ENCODE measurements at regions not wholly inside any gene's neighbourhood (a gene's known extent, or its start where the extent isn't known, plus 50 kb on each side); places are given as distances from the start of the nearest gene placed in this dataset.

GRCh38 chr1:221556435-221556834, 185.5 kb downstream of the DUSP10 start:
- peaks cover 15% of the 10 kb centered on the region for H3K4me1 ChIP-seq
- intact Hi-C loops (cut with DNase I), result no loop called here
- H3K9me3 ChIP-seq, result no peaks in the 10 kb centered on the region
- H3K36me3 ChIP-seq (replicated peaks in 1 of 2; ENCODE audit: insufficient read depth in 1 of 2, low read depth in 2 of 2), result no peaks in the 10 kb centered on the region
- ATAC-seq (no peak), DNase-seq (no peak)
- no peak overlapping the region for H3K27ac ChIP-seq
- TF ChIP-seq CTCF (IDR thresholded peaks at IDR 0.05) (no peak), POLR2A (IDR thresholded peaks at IDR 0.05) (no peak)
- no peak overlapping the region for H3K4me3 ChIP-seq
- H3K27me3 ChIP-seq, result no peaks in the 10 kb centered on the region

GRCh38 chr1:221557013-221557412, 184.9 kb downstream of the DUSP10 start:
- DNase-seq, result no peak
- no peak for ATAC-seq
- Histone ChIP-seq H3K36me3 (replicated peaks in 1 of 2; ENCODE audit: insufficient read depth in 1 of 2, low read depth in 2 of 2) (no peaks in the 10 kb centered on the region), H3K27ac (no peak overlapping the region), H3K9me3 (no peaks in the 10 kb centered on the region), H3K27me3 (no peaks in the 10 kb centered on the region), H3K4me1 (peaks cover 15% of the 10 kb centered on the region), H3K4me3 (no peak overlapping the region)
- intact Hi-C loops (cut with DNase I), result no loop called here
- TF ChIP-seq POLR2A (IDR thresholded peaks at IDR 0.05), result no peak
- TF ChIP-seq CTCF (IDR thresholded peaks at IDR 0.05), result no peak
- WGBS, 2 donors, result 65 to 83% methylated on average over 1 of the region's 1 CpG

- Histone ChIP-seq H3K4me1 (peaks cover 15% of the 10 kb centered on the region), H3K9me3 (no peaks in the 10 kb centered on the region), H3K27ac (no peak overlapping the region), H3K4me3 (no peak overlapping the region), H3K27me3 (no peaks in the 10 kb centered on the region), H3K36me3 (replicated peaks in 1 of 2; ENCODE audit: insufficient read depth in 1 of 2, low read depth in 2 of 2) (no peaks in the 10 kb centered on the region)
- ATAC-seq (no peak), DNase-seq (no peak)
- WGBS, 2 donors, result 66 to 79% methylated on average over 2 of the region's 2 CpGs
- TF ChIP-seq POLR2A (IDR thresholded peaks at IDR 0.05), result no peak
- intact Hi-C loops (cut with DNase I), result no loop called here
These were observed 183.5 kb downstream of the DUSP10 start for GRCh38 chr1:221558396-221558795.

GRCh38 chr1:221559911-221560310, 182.0 kb downstream of the DUSP10 start:
- TF ChIP-seq POLR2A (IDR thresholded peaks at IDR 0.05), result no peak
- TF ChIP-seq CTCF (IDR thresholded peaks at IDR 0.05), result no peak
- 76 to 77% methylated on average over 4 of the region's 4 CpGs for WGBS, 2 donors
- intact Hi-C loops (cut with DNase I), result no loop called here
- H3K27ac ChIP-seq, result no peak overlapping the region
- DNase-seq (no peak), ATAC-seq (no peak)
- no peaks in the 10 kb centered on the region for H3K9me3 ChIP-seq
- no peaks in the 10 kb centered on the region for H3K36me3 ChIP-seq (replicated peaks in 1 of 2; ENCODE audit: insufficient read depth in 1 of 2, low read depth in 2 of 2)
- peaks cover 15% of the 10 kb centered on the region for H3K4me1 ChIP-seq
- H3K27me3 ChIP-seq, result no peaks in the 10 kb centered on the region
- no peak overlapping the region for H3K4me3 ChIP-seq

GRCh38 chr1:221562542-221563475, 179.1 kb downstream of the DUSP10 start:
- Histone ChIP-seq H3K4me3 (no peak overlapping the region), H3K27ac (no peak overlapping the region), H3K4me1 (peaks cover 10% of the 10 kb centered on the region), H3K9me3 (no peaks in the 10 kb centered on the region), H3K36me3 (replicated peaks in 1 of 2; ENCODE audit: insufficient read depth in 1 of 2, low read depth in 2 of 2) (no peaks in the 10 kb centered on the region), H3K27me3 (no peaks in the 10 kb centered on the region)
- intact Hi-C loops (cut with DNase I), result no loop called here
- peak in 1 of 4 donors; percentile 12 for DNase-seq
- TF ChIP-seq POLR2A (IDR thresholded peaks at IDR 0.05) (no peak), CTCF (IDR thresholded peaks at IDR 0.05) (no peak)
- no peak for ATAC-seq
- 82 to 86% methylated on average over 9 of the region's 9 CpGs for WGBS, 2 donors

Data from body of pancreas (tissue), 4 donors.